HUES48 (cell line): ENCODE measurements at regions not wholly inside any gene's neighbourhood (a gene's known extent, or its start where the extent isn't known, plus 50 kb on each side); places are given as distances from the start of the nearest gene placed in this dataset.
"Not testable (repeated sequence)": the region's sequence is repeated elsewhere in the genome, so short reads cannot be mapped to it uniquely, and the experiment has no call there.

ENCODE experiments used
- H3K27ac ChIP-seq: one replicate; pipeline ENCODE4 v1.7.0; 2013; ENCODE audit warnings: low read depth, low read length, inconsistent platforms
- H3K27me3 ChIP-seq: 2 replicates; pipeline ENCODE4 v1.6.1; 2013; ENCODE audit warnings: mild to moderate bottlenecking, low read length; ENCODE audit not compliant: control insufficient read depth, insufficient read depth
- H3K36me3 ChIP-seq: 2 replicates; pipeline ENCODE4 v1.6.1; 2013; ENCODE audit warnings: low read length; ENCODE audit not compliant: control insufficient read depth, insufficient read depth
- H3K4me1 ChIP-seq: 2 replicates; pipeline ENCODE4 v1.6.1; 2013; ENCODE audit warnings: mild to moderate bottlenecking, low read length; ENCODE audit not compliant: control insufficient read depth, insufficient read depth
- H3K4me3 ChIP-seq: 2 replicates; pipeline ENCODE4 v1.5.1; 2013; ENCODE audit warnings: mild to moderate bottlenecking, low read depth, low read length
- H3K9ac ChIP-seq: 2 replicates; pipeline ENCODE4 v1.6.1; 2013; ENCODE audit warnings: mild to moderate bottlenecking, low read depth, low read length, moderate library complexity
- H3K9me3 ChIP-seq: 2 replicates; pipeline ENCODE4 v1.6.1; 2013; ENCODE audit warnings: low read length; ENCODE audit not compliant: control insufficient read depth, insufficient read depth

DNA sequence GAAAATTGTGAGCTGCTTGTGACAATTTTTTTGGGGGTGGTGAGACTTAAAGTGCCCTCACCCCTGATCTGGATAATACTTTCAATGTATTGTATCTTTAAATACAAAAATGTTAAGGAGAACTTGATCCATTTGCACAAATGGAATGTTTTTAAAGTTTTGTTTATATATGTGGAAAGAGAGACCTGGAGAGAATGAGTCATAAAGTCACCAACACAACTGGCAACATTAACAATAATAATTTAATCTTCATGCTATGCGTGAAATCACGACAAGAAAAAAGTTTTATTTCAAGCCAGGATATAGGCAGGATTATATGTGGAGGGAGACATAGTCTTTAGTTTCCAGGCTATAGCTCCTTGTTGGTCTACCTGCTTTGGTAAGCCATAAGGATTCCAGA, 537.5 kb downstream of the GPAM start:
- no peak overlapping the region for H3K27ac ChIP-seq
- H3K36me3 ChIP-seq = no peaks in the 10 kb centered on the region
- no peak overlapping the region for H3K4me3 ChIP-seq
- peaks cover 9% of the 10 kb centered on the region; the same call in 1 of the 2 replicates for H3K9me3 ChIP-seq
- no peaks in the 10 kb centered on the region for H3K27me3 ChIP-seq
- H3K9ac ChIP-seq = no peak overlapping the region
- H3K4me1 ChIP-seq = no peaks in the 10 kb centered on the region

DNA sequence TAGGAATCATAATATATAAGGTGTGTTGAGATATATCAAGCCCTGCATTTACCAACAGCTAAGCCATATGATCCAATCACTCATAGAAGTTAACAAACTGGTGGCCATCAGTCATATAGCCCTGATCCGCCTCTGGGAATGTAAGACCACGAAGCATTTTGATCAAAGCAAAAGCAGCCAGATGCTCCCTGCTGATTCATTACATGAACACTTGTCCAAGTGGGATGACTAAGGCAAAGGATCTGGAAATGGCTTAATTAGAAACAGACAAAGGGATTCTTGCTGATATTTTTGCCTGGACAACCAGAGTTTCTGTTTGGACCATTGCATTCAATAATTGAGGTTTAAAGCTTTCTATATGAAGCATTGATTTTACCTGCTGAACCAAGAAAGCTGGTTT, 535.5 kb downstream of the GPAM start:
- Histone ChIP-seq H3K27ac (no peak overlapping the region), H3K4me3 (no peak overlapping the region), H3K9ac (no peak overlapping the region), H3K9me3 (peaks cover 9% of the 10 kb centered on the region; the same call in 1 of the 2 replicates), H3K36me3 (no peaks in the 10 kb centered on the region), H3K27me3 (no peaks in the 10 kb centered on the region), H3K4me1 (no peaks in the 10 kb centered on the region)

DNA sequence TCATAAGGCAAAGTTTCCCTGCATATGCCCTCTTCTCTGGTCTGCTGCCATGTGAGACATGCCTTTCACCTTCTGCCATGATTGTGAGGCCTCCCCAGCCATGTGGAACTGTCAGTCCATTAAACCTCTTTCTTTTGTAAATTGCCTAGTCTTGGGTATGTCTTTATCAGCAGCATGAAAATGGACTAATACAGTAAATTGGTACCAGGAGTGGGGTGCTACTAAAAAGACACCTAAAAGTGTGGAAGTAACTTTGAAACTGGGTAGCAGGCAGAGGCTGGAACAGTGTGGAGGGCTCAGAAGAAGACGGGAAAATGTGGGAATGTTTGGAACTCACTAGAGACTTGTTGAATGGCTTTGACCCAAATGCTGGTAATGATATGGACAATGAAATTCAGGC, 534.5 kb downstream of the GPAM start:
- H3K36me3 ChIP-seq, H3K4me1 ChIP-seq, H3K4me3 ChIP-seq, H3K9ac ChIP-seq, H3K27ac ChIP-seq, H3K27me3 ChIP-seq, H3K9me3 ChIP-seq: not testable (repeated sequence)

DNA sequence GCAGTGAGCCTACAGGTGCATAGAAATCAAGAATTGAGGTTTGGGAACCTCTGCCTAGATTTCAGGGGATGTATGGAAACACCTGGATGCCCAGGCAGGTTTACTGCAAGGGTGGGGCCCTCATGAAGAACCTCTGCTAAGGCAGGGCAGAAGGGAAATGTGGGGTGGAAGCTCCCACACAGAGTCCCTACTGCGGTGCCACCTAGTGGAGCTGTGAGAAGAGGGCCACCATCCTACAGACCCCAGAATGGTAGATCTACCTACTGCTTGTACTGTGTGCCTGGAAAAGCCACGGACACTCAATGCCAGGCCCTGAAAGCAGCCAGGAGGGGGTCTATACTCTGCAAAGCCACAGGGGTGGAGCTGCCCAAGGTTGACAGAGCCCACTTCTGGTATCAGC, 533.5 kb downstream of the GPAM start:
- peaks cover 9% of the 10 kb centered on the region; the same call in 1 of the 2 replicates for H3K9me3 ChIP-seq
- no peak overlapping the region for H3K4me3 ChIP-seq
- H3K27me3 ChIP-seq = no peaks in the 10 kb centered on the region
- H3K27ac ChIP-seq = no peak overlapping the region
- no peaks in the 10 kb centered on the region for H3K4me1 ChIP-seq
- H3K36me3 ChIP-seq = no peaks in the 10 kb centered on the region
- no peak overlapping the region for H3K9ac ChIP-seq

DNA sequence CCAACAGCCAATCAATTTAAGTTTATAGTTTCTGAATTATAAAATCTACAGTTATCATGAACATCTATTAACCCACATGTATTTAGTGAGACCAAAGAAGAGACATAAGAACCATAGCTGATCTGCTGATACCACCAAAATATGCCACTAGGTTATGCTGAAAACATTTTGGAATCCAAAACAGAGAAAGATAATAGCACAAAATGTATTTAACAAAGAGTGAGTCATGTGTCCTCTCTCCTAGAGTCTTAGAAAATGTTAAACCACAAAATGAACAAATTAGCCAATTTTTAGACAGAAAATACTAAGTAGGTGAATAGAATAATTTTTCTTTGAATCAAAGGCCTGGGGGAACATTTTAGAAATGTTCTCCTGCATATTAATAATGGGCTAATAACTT, 527.5 kb downstream of the GPAM start:
- no peaks in the 10 kb centered on the region for H3K27me3 ChIP-seq
- H3K9ac ChIP-seq = no peak overlapping the region
- H3K4me1 ChIP-seq = no peaks in the 10 kb centered on the region
- H3K27ac ChIP-seq = no peak overlapping the region
- H3K9me3 ChIP-seq = no peaks in the 10 kb centered on the region; the same call in 1 of the 2 replicates
- H3K4me3 ChIP-seq = no peak overlapping the region
- no peaks in the 10 kb centered on the region for H3K36me3 ChIP-seq

DNA sequence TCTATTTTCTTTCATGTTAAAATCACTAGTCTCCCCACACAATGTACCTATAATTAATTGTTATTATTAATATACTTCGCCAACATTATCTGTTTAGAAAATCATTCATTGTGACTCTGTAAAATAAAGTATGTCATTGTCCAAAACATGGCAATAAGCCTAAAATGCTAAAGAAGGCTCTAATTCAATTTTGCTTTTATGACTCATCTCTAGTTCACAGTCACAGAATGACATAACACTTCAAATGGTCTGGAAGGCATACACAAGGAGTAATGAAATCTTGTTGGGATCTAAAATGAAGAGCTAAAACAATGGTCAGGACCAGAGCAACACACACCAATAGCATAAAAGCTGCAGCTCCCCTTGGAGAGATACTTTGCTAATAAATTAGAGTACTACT, 505.8 kb downstream of the GPAM start:
- Histone ChIP-seq H3K27ac (no peak overlapping the region), H3K27me3 (no peaks in the 10 kb centered on the region), H3K9me3 (no peaks in the 10 kb centered on the region), H3K9ac (no peak overlapping the region), H3K4me3 (no peak overlapping the region), H3K4me1 (no peaks in the 10 kb centered on the region), H3K36me3 (no peaks in the 10 kb centered on the region)

DNA sequence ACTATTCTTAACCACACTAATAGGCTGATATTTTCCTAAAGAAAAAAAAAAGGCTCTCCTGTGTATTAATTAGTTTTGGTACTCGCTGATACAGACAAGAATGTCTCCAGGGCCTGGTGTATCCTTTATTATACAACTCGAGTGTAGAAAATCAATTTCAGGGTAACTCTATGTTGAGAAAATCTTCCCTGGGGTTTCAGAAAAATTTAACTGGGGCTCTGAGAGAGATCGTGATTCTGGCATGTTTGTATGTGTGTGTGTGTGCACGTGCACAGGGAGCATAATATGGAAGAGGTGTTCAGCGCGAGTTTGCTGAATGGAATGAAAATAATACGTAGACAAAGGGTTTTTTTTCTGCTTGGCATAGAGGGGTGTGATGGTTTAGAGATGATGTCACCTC, 496.8 kb downstream of the GPAM start:
- Histone ChIP-seq H3K4me3 (no peak overlapping the region), H3K27ac (no peak overlapping the region), H3K9me3 (no peaks in the 10 kb centered on the region), H3K9ac (no peak overlapping the region), H3K36me3 (no peaks in the 10 kb centered on the region), H3K4me1 (no peaks in the 10 kb centered on the region), H3K27me3 (no peaks in the 10 kb centered on the region)

DNA sequence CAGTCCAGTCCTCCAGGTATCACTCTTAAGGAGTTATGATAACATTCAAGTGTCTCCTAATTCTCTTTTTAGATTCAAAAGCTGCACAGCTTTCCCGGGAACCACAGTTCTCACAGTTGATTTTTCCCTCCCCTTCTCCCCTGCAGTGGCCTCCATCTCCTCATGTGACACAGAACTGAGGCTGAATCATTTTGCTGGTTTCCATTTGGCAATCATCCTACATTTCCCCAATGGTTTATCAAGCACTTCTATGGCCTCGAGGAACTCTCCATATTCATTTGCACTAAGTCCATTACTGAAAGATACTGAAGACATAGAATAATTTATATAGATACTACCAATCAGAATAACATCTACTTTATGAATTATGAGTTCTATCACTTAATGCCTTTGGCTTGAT, 484.9 kb downstream of the GPAM start:
- no peaks in the 10 kb centered on the region for H3K36me3 ChIP-seq
- H3K4me3 ChIP-seq = no peak overlapping the region
- H3K27ac ChIP-seq = no peak overlapping the region
- H3K4me1 ChIP-seq = no peaks in the 10 kb centered on the region
- no peak overlapping the region for H3K9ac ChIP-seq
- H3K27me3 ChIP-seq = no peaks in the 10 kb centered on the region
- H3K9me3 ChIP-seq = no peaks in the 10 kb centered on the region

DNA sequence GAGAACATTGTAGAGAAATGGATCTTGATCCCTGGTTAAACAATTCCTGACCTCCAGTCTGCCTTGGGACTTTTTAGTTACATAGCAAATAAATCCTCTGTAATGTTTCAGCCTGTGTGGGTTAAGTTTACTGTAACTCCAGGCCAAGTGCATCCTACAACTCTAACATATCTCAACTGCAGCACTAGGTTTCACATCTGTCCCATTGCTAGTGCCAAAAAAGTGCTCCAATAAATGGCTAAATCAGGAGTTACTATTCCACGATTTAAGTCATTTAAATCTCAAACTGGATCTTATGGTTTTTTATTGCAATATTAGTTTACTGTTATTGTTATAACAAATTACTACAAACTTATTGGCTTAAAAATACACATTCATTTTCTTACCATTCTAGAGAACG, 479.6 kb downstream of the GPAM start:
- H3K4me1 ChIP-seq = no peaks in the 10 kb centered on the region
- no peak overlapping the region for H3K4me3 ChIP-seq
- H3K9ac ChIP-seq = no peak overlapping the region
- no peaks in the 10 kb centered on the region for H3K36me3 ChIP-seq
- H3K9me3 ChIP-seq = no peaks in the 10 kb centered on the region
- H3K27ac ChIP-seq = no peak overlapping the region
- no peaks in the 10 kb centered on the region for H3K27me3 ChIP-seq

DNA sequence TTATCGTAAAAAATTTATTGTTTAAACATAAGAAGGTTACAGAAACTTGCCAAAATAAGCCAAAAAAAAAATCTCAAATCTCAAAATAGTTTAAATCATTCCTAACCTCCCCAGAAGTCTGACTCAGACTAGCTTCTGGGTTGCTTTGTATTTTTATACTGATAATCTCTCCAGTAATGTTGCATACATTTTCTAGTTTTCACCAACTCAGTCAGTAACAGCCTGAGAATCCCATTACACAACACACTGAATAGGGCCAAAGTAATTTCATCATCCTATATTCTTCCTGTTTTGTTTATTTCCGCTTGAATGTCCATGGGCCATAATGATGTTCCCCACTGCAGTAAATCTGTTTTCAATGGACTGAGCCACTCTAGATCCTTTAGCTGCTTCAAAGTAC, 478.5 kb downstream of the GPAM start:
- Histone ChIP-seq H3K27ac (no peak overlapping the region), H3K9ac (no peak overlapping the region), H3K4me1 (no peaks in the 10 kb centered on the region), H3K36me3 (no peaks in the 10 kb centered on the region), H3K4me3 (no peak overlapping the region), H3K9me3 (no peaks in the 10 kb centered on the region), H3K27me3 (no peaks in the 10 kb centered on the region)

DNA sequence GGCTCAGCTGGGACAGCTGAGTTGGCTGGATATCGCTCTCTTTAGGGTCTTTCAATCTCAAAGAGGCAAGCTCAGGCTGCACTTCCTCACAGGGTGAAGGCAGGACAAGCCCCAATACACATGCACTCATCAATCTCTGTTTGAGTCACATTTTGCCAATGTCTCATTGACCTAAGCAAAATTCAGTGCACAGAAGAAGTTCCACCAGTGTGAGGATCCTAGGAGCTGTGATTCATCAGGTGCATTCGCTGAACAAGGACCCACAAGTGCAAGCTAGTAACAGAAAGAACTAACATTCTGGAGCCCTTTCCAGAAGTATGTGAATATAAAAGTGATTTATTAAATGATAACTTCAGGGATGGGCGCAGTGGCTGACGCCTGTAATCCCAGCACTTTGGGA, 477.2 kb downstream of the GPAM start:
- no peak overlapping the region for H3K4me3 ChIP-seq

DNA sequence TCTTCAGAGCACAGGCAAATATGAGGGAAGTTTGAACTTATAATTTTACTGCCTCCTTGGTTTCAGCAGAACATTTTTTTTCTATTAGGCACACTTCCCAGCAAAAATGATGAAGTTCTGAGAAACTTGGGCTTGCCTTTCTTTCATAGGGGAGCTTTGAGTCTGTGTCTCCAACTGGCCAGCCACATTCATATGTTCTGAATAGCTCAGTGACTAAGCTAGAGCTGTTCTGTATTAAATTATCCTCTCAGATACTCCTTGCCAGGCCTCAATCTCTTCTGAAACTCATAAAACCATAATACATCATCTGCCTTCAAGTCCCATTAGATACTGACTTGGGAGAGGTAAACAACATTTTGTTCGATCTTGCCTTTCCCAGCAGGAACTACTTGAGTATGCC, 476.5 kb downstream of the GPAM start:
- Histone ChIP-seq H3K27me3 (no peaks in the 10 kb centered on the region), H3K4me1 (no peaks in the 10 kb centered on the region), H3K9ac (no peak overlapping the region), H3K4me3 (no peak overlapping the region), H3K9me3 (no peaks in the 10 kb centered on the region), H3K36me3 (no peaks in the 10 kb centered on the region), H3K27ac (no peak overlapping the region)

More for the DNA sequence above, 477.2 kb downstream of the GPAM start:
- no peak overlapping the region for H3K27ac ChIP-seq
- H3K36me3 ChIP-seq = no peaks in the 10 kb centered on the region
- no peaks in the 10 kb centered on the region for H3K9me3 ChIP-seq
- H3K27me3 ChIP-seq = no peaks in the 10 kb centered on the region
- H3K9ac ChIP-seq = no peak overlapping the region
- no peaks in the 10 kb centered on the region for H3K4me1 ChIP-seq
